Parathyroid adenoma (tissue), 2 donors: ENCODE measurements at regions not wholly inside any gene's neighbourhood (a gene's known extent, or its start where the extent isn't known, plus 50 kb on each side); places are given as distances from the start of the nearest gene placed in this dataset.

Experiments
- H2AFZ ChIP-seq: fragments of 300-600 bp; sonication (generic); one replicate; pipeline ENCODE4 v1.7.0; 2017; ENCODE audit warnings: antibody characterized with exemption, mild to moderate bottlenecking
- H3K27ac ChIP-seq: fragments of 300-600 bp; sonication (generic); one replicate; pipeline ENCODE4 v1.7.0; 2017
- H3K27me3 ChIP-seq: fragments of 300-600 bp; sonication (generic); one replicate; pipeline ENCODE4 v1.7.0; 2017; ENCODE audit warnings: low read length; ENCODE audit not compliant: control insufficient read depth, insufficient read depth
- H3K36me3 ChIP-seq: fragments of 300-600 bp; sonication (generic); one replicate; pipeline ENCODE4 v1.7.0; 2017; ENCODE audit warnings: low read length; ENCODE audit not compliant: control insufficient read depth, insufficient read depth
- H3K4me1 ChIP-seq: fragments of 300-600 bp; sonication (generic); one replicate; pipeline ENCODE4 v1.7.0; 2017; ENCODE audit warnings: control low read depth
- H3K4me2 ChIP-seq: fragments of 300-600 bp; sonication (generic); one replicate; pipeline ENCODE4 v1.7.0; 2017; ENCODE audit warnings: low read length
- H3K4me3 ChIP-seq: fragments of 300-600 bp; sonication (generic); one replicate; pipeline ENCODE4 v1.7.0; 2017; ENCODE audit warnings: low read depth, low read length
- H3K79me2 ChIP-seq: fragments of 300-600 bp; sonication (generic); one replicate; pipeline ENCODE4 v1.7.0; 2017; ENCODE audit warnings: control low read depth
- H3K9ac ChIP-seq: fragments of 300-600 bp; sonication (generic); one replicate; pipeline ENCODE4 v1.7.0; 2017; ENCODE audit warnings: mild to moderate bottlenecking
- H3K9me3 ChIP-seq: fragments of 300-600 bp; sonication (generic); one replicate; pipeline ENCODE4 v1.7.0; 2017; ENCODE audit warnings: low read length; ENCODE audit not compliant: control insufficient read depth
- TF ChIP-seq, protein P1 (sequence below): fragments of 300-600 bp; sonication (generic); IDR thresholded peaks from one replicate; pipeline ENCODE4 v1.7.0; 2017; ENCODE audit warnings: antibody characterized with exemption, mild to moderate bottlenecking
- donor health status: primary hyperparathyroidism.

- no peak overlapping the region for H3K9ac ChIP-seq
- H3K4me3 ChIP-seq: no peak overlapping the region
- TF ChIP-seq, protein P1, sequence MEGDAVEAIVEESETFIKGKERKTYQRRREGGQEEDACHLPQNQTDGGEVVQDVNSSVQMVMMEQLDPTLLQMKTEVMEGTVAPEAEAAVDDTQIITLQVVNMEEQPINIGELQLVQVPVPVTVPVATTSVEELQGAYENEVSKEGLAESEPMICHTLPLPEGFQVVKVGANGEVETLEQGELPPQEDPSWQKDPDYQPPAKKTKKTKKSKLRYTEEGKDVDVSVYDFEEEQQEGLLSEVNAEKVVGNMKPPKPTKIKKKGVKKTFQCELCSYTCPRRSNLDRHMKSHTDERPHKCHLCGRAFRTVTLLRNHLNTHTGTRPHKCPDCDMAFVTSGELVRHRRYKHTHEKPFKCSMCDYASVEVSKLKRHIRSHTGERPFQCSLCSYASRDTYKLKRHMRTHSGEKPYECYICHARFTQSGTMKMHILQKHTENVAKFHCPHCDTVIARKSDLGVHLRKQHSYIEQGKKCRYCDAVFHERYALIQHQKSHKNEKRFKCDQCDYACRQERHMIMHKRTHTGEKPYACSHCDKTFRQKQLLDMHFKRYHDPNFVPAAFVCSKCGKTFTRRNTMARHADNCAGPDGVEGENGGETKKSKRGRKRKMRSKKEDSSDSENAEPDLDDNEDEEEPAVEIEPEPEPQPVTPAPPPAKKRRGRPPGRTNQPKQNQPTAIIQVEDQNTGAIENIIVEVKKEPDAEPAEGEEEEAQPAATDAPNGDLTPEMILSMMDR: no peak
- H3K36me3 ChIP-seq: no peaks in the 10 kb centered on the region
- no peaks in the 10 kb centered on the region for H3K27me3 ChIP-seq
- peaks cover 12% of the 10 kb centered on the region for H3K4me1 ChIP-seq
- no peaks in the 10 kb centered on the region for H3K9me3 ChIP-seq
- no peak overlapping the region for H3K4me2 ChIP-seq
- no peaks in the 10 kb centered on the region for H3K79me2 ChIP-seq
- no peak overlapping the region for H3K27ac ChIP-seq
- no peak overlapping the region for H2AFZ ChIP-seq
Observed at GRCh38 chrX:150058728-150059127, 120.4 kb upstream of the EOLA2 start.

DNA sequence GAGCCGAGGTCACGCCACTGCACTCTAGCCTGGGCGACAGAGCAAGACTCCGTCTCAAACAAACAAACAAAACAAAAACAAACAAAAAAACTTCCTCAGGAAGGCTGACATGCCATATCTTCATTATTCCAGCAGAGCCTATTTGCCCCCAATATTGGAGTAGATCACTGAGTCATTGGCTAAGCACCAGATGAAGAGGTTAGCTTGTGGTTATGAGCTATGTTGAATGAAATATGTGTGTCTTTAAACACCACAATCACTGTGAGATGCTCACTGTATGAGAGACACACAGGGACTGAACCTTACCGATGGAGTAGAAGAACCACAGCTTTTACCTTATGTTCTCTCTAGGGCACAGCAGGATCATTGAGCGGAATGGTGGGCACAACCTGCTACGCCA is 122.1 kb upstream of the EOLA2 start:
- Histone ChIP-seq H3K36me3 (no peaks in the 10 kb centered on the region), H3K27me3 (no peaks in the 10 kb centered on the region), H3K9me3 (no peaks in the 10 kb centered on the region), H3K4me3 (no peak overlapping the region), H3K79me2 (no peaks in the 10 kb centered on the region), H3K4me2 (no peak overlapping the region), H3K27ac (no peak overlapping the region), H3K9ac (no peak overlapping the region), H2AFZ (no peak overlapping the region), H3K4me1 (peaks cover 12% of the 10 kb centered on the region)
- TF ChIP-seq, protein P1: no peak

DNA sequence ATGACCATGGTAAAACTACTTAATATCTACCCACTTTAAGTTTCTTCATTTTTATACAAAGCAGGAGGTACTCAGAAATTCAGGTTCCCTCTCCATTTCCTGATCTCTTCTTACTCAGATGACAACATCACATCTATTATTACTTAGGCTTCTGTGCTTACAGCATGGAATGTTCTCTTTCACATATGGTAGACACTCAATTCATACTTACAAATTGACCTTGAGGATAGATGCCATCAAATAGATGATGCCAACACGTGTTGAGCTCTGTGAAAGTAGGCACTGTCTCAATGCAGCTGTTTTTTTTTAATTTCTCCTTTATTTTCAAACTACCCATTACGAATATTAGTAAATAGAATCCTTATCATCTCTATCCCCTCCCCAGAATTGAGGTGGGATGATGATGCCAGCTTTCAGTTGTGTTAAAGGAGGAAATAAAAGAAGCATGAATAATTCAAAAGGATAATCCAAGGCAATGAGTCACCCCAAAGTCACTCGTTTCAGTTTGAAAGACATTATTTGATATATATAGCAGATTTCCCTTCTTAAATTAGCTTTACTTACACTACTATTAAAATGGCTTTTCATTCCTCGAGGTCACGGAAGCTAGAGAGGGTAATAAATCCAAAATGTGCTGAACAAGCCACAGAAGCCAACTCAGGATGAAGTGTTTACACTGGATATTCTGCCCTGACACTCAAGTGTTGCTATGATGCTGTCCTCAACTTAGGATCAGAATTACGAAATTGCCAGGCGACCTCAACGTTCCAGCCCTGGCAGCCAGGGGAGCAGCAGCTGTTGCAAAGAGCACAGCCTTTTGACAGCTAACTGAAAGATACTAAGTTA is 124.2 kb upstream of the EOLA2 start:
- TF ChIP-seq, protein P1: no peak

GRCh38 chrX:150063138-150063518 is 124.8 kb upstream of the EOLA2 start:
- Histone ChIP-seq H3K36me3 (no peaks in the 10 kb centered on the region), H3K4me2 (no peak overlapping the region), H3K27me3 (no peaks in the 10 kb centered on the region), H3K79me2 (no peaks in the 10 kb centered on the region), H2AFZ (no peak overlapping the region), H3K4me1 (peaks cover 9% of the 10 kb centered on the region), H3K4me3 (no peak overlapping the region), H3K9ac (no peak overlapping the region), H3K9me3 (no peaks in the 10 kb centered on the region), H3K27ac (peak overlapping the region; percentile 24)
- TF ChIP-seq, protein P1: no peak

More for the DNA sequence above, 124.2 kb upstream of the EOLA2 start:
- no peaks in the 10 kb centered on the region for H3K27me3 ChIP-seq
- H2AFZ ChIP-seq: no peak overlapping the region
- H3K9ac ChIP-seq: no peak overlapping the region
- peaks cover 12% of the 10 kb centered on the region for H3K4me1 ChIP-seq
- H3K4me2 ChIP-seq: no peak overlapping the region
- no peak overlapping the region for H3K4me3 ChIP-seq
- H3K27ac ChIP-seq: peak overlapping the region; percentile 24
- no peaks in the 10 kb centered on the region for H3K9me3 ChIP-seq
- H3K79me2 ChIP-seq: no peaks in the 10 kb centered on the region
- H3K36me3 ChIP-seq: no peaks in the 10 kb centered on the region

DNA sequence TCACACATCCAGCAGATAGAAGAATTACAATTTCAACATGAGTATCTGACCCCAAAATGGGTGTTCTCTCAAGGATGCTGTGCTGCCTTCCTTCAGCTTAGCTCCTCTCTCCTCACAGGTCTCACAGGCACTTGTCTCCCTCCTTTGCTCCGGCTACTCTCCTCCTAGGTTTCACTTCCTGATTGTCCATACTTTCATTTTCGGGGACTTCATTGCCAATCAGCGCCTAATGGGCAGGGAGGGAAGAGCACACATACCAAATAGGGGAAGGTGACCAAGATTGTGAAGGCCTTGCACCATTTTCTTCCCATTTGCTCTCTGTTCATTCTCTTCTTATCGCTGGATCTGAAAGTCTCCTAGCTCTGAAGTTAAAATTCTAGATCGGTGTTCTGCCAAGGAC is 125.4 kb upstream of the EOLA2 start:
- no peaks in the 10 kb centered on the region for H3K36me3 ChIP-seq
- H3K27me3 ChIP-seq: no peaks in the 10 kb centered on the region
- H3K4me1 ChIP-seq: peaks cover 6% of the 10 kb centered on the region
- TF ChIP-seq, protein P1: no peak
- H3K4me2 ChIP-seq: no peak overlapping the region
- peak overlapping the region; percentile 15 for H2AFZ ChIP-seq
- no peaks in the 10 kb centered on the region for H3K9me3 ChIP-seq
- H3K27ac ChIP-seq: no peak overlapping the region
- no peak overlapping the region for H3K4me3 ChIP-seq
- no peak overlapping the region for H3K9ac ChIP-seq
- H3K79me2 ChIP-seq: no peaks in the 10 kb centered on the region
